HG03558 (cell line): ENCODE measurements at regions not wholly inside any gene's neighbourhood (a gene's known extent, or its start where the extent isn't known, plus 50 kb on each side); places are given as distances from the start of the nearest gene placed in this dataset.
"Not testable (repeated sequence)": the region's sequence is repeated elsewhere in the genome, so short reads cannot be mapped to it uniquely, and the experiment has no call there.

Source experiments
- ATAC-seq: cut with Tn5 transposase; IDR thresholded peaks from one replicate; pipeline ENCODE4 v1.9.1; 2021; ENCODE audit warnings: moderate number of reproducible peaks; ENCODE audit not compliant: unreplicated experiment; ENCODE audit errors: extremely low read depth

DNA sequence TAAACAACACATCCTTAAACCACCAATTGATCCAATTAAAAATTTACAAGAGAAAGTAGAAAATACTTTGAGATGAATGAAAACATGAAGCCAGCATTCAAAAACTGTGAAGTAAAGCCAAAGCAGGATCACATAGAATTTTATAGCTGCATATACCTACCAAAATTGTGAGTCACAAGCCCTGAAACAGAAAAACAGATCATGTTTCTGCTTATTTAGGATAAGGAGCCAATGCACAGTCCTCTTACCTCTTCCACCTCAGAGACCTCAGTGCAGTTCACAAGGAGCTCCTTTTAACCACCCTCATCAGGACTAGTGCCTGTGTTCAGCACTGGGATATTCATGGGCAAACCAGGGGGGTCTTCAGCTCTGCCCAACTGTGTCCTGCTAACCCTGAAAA, 386.7 kb downstream of the TECRL start:
- ATAC-seq = no peak

DNA sequence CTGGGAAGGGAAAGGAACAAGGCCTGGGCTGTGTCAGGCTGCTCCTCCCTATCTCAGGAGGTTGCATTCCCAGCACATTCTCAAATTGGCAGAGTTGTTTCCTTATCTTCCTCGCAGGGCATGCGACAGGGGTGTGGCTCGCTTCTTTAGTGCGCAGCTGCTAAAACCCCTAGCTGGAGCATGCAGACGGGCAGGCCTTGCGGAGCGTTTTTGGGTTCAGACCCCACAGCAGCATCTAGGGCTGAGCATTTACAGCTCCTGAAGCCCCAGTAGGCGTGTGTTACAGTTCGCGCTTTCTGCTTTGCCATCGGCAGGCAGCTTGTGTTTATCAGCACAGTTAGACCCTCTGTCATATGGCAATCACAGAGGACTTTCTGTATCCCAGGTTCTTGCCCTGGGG, 392.4 kb downstream of the TECRL start:
- no peak for ATAC-seq

DNA sequence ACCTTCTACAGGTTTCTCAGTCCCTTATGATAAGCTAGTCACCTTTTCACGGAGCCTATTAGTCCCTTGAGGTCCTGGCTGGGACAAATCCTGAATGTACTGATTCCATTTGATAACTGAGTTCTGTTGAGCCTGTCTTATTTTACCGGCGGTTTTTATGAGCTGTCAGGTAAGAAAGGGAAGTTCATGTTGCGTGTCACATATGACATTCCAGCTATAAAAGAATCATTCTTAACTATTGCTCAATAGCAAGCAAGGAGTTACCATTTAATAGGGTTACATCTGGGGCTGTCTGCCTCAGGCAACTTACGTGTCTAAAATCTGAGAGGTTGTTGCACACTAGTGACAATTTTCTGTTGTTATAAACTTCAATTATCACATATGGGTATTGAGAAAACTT, 394.6 kb downstream of the TECRL start:
- ATAC-seq = no peak

DNA sequence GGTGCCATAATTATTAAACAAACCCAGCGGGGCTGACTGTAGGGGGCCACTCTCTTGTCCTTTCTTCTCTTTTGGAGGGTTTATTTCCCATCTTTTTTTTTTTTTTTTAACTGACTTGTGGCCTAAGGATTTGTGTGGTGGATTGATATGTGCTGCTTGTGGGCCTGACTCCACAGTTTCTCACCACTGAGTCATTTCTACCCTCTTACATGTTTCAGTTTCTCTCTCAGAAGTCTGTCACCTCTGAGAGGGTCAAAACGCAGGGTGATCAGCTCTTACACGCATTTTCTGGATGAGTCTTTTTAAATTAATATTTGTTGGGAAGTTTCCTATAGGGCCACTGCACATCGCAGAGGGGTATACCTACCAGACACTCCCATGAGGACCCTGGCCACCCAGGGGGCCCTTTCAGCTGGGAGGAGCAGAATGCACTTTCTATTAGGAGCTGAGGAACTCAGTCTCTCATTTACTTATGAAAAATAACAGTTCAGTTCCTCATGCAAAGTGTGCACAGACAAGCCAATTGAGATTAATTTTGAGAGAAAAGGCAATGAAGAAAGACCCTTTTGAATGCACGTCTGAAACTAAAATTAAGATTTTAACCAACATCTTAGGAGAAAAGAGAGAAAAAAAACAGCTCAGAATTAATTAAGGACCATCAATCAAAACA, 407.9 kb downstream of the TECRL start:
- no peak for ATAC-seq

DNA sequence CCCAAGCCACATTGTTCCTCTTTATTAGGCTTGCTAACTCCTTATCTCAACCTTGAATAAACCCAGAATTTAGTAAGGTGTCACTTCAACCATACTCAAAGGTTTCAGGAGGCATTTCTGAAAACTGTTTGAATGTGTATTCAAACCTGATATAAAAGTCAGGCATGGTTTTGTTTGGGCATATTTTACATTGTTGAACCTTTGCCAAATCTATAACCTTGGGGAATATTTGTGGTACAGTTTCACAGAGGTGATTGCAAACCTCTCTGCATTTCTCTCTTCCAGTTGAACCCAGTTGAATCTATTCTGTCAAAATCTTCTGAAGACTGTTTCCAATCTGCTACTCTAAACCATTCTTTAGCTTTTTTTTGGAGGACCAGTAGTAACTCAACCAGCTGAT, 409.0 kb downstream of the TECRL start:
- ATAC-seq = no peak

DNA sequence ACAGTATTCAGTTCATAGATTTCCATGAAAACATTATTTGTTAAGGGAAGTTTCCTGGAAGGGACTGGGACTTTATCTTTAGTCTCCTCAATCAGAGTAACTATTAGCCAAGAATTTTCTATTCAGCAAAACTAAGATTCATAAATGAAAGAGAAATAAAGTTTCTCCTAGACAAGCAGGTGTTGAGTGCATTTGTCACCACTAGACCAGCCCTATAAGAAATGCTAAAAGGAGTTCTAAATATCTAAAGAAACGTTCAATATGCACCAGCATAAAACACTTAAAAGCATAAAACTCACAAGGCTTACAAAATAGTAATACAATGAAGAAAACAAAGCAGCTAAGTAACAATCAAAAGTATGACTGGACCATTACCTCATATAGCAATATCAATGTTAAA, 423.0 kb downstream of the TECRL start:
- no peak for ATAC-seq

DNA sequence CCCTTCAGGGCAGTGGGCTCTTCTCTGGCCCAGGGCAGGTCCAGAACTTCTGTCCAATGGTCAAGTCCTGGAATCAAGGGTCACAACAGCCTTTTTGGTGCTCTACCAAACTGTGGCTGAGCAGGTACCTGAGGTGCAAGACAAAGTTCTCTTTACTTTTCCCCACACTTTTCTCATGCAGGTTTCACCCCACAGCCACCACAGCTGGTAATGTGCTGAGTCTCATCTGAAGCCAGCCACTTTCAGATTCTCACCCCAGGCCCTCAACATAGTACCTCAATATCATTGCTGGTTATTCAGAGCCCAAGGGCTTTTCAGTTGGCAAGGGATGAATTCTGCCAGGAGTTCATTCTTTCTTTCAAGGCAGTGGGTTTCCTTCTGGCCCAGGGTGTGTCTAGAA, 426.0 kb downstream of the TECRL start:
- ATAC-seq = no peak

DNA sequence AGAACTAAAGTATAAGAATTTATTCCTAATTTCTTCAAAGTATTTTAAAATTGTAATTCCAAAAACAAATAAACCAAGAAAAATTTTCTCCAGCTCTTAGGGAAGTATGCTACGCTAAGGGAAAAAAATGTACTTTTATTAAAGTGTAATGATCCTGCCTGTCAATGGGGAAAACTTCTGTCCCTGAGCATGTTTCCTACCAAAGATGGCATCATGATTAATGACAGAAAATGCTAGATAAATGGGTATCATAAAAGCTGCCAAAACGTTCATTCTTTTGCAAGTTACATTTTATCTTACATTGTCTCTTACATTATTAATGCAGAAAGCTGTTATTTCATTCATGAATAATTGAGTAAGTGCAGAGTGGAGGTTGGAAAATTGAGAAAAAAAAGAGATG, 443.4 kb downstream of the TECRL start:
- ATAC-seq = no peak

DNA sequence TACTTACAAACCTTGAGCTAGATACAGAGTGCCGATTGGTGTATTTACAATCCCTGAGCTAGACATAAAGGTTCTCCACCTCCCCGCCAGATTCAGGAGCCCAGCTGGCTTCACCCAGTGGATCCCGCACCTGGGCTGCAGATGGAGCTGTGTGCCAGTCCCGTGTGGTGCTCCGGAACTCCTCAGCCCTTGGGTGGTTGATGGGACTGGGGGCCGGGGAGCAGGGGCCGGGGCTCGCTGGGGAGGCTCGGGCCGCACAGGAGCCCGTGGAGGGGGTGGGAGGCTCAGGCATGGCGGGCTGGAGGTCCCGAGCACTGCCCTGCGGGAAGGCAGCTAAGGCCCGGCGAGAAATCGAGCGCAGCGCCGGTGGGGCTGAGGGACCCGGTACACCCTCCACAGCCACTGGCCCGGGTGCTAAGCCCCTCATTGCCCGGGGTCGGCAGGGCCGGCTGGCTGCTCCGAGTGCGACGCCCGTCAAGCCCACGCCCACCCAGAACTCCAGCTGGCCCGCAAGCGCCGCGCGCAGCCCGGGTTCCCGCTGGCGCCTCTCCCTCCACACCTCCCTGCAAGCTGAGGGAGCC, 466.5 kb downstream of the TECRL start:
- ATAC-seq = not testable (repeated sequence)

DNA sequence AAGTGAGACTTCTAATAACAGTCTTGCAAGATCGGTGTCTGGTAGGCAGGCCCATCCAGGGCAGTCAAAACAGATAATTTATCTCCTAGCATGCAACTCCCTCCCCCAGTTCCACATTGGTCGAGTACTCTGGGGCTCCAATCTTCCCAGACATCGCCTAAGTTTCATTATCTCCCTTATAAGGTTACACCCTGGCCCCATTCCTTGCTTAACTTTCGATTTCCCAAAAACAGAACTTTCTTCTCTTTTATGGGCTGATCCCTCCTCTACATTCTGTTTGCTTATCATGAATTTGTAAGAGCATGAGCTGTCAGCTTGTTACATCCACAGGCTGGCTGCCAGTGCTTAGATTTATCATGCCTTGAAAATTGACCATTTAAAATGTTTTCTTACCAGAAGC, 471.3 kb downstream of the TECRL start:
- no peak for ATAC-seq

DNA sequence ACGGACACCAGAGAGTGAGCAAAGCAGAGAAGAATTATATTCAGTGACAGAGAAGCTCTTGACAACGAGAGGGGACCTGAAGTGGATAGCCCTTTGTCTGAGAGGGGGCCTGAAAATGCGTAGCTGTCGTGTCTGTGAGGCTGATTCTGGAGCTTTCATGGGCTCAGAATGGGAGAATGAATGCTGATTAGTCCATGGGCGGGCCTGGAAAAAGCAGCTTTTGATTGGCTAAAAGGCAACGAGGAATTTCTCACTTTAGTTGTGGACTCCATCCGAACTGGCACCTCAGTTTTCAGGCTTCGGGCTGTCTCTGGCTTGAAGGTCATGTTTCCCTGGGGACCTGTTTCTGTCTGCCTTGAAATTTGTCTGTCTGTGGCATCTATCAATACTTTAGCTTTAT, 487.1 kb downstream of the TECRL start:
- ATAC-seq = no peak

DNA sequence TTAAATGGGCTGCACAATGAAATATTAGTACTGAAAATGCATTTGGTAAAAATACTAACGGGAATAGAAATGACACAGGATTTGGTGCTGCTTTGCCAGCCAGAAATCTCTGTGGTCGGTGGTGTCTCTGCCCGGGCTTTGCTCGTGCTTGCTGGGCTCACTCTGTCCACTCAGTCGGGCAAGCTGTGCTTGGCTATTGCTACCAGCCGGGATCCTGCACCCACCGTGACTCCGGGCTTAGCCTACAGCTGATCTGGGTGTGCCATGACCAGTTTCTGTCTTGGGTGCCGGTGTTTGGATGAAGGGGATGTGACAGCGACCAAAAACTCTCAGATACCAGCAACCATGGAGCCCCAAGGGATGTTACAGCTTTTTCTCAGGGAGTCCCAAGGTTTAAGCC, 487.7 kb downstream of the TECRL start:
- no peak for ATAC-seq

DNA sequence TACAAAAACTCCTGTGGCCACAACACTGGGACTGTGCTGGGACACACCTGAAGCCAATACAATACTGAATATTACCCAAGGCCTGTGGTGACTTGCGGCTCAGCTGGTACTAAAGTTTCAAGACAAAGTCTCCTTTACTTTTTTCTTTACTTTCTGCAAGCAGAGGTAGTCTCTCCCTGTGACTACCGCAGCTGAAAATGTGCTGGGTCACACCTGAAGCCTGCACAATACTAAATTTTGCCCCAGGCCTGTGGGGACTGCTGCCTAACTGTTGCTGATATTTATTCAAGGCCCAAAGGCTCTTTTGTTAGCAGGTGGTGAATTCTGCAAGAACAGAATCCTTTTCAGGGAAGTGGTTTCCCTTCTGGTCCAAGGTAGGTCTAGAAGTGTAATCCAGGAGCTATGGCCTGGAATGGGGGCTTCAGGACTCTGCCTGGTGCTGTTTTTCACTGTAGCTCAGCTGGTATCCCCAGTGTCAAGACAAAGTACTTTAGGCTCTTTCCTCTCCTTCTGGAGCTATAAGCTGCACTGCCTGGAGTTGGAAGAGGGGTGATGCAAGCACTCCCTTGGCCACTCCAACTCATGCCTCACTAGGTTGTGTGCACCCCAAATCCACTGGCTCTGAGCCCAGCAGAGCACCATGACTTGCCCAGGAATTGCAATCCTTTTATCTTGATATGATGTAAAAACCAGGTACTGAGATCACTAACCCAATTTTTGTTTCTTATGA, 489.4 kb downstream of the TECRL start:
- ATAC-seq = no peak

DNA sequence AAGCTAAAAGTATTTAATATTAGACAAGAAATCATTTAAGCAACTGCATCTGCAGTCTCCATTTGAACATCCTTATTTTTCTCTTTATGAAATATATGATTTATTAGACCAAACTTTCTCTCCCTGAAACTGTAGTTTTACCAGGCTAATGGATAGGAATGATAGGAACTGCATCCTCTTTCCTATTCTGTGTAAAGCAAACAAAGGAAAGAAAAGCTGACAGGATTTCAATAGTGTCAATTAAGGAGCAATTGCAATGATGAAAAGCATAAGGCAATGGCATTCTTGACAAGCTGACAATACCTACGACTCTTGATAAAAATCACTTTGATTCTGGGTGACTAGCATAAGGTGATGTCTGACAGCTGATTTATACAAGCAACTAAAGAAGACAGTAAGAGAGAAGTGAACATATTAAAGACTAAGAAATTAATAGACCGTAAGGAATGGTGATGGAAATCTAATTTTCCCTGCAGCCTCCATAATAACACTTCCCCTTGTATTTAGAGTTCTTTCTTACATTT, 502.5 kb downstream of the TECRL start:
- ATAC-seq = no peak

DNA sequence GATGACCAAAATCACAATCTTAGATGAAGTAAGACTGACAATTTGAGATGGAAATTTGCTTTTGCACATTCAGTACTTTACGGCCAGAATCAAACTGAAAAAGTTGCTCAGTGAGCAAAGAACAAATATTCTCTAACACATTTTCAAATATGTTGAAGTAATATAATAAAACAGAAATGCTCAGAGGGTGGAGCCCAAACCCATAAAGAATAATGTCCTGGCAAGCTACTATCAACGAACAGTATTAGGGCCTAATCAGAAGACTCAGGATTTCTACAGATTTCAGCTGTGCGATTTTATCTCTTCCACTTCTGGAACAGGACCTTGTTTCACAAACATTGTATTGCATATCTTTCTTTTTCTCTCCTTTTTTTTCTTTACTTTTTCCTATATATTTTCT, 505.0 kb downstream of the TECRL start:
- ATAC-seq = no peak

DNA sequence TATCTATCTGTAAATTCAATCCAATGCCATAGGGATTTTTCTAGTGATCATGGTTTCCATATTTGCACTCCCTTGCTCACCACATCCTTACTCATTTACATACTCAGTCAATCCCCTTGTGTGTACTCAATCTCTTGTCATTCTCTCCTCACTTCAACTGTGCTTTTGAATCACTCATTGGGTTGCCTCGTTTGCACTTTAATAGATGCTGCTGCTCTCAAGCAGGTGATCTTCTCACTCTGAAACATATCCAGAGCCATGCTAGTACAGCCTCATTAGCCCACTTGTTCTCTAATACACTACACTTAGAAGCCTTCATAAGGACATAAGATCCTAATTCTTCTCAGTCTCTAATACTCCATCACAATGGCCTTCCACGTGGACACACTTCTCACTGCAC, 507.9 kb downstream of the TECRL start:
- ATAC-seq = no peak

DNA sequence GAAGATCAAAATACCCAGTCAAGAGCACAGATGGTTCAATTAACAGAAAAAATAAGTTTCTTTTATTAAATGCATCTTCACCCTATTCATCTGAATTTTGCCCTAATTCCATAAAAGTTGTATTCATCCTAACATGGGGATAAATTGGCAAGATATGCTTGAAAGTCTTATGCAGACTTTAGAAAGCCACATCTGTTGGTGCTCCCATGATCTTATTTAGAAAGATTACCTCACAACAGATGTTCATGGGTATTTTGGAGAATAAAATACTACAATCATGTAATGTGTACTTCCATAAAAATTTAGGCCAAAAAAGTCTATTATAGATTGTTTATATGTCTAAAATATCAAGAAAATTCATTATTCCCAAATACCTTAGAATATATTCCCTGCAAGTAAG, 510.3 kb downstream of the TECRL start:
- no peak for ATAC-seq

DNA sequence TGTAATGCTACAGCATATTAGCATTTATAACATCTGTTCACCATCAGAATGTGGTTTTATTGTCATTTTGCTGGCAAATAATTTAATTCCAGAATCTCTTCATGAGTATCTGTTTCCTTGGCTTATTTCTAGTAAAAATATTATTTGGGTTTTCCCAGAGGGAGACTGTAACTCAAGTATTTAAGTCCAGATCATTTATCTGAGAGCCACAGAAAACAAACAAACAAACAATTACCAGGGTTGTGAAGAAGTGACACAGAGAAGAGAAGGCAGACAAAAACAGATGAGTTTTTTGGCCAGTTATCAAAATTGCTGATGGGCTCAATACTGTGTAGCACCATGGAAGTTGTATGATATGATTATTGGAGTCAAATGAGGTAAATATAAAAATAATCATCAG, 515.1 kb downstream of the TECRL start:
- ATAC-seq = no peak

DNA sequence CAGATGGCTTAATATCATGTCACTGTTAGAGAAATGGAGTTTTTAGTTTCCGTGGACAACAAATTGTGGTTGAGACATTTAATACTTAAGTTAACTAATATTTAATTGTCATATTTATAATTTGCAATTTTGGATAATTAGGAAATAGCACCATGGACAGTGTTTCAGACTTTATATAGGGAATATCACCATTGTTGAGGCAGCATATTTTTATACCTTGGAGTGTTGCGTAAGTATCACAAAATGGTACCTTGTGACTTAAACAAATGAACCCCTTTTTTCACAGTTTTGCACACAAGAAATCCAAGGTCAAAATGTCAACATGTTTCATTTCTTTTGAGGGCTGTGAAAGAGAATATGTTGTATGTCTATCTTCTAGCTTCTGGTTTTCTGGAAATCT, 539.9 kb downstream of the TECRL start:
- no peak for ATAC-seq

DNA sequence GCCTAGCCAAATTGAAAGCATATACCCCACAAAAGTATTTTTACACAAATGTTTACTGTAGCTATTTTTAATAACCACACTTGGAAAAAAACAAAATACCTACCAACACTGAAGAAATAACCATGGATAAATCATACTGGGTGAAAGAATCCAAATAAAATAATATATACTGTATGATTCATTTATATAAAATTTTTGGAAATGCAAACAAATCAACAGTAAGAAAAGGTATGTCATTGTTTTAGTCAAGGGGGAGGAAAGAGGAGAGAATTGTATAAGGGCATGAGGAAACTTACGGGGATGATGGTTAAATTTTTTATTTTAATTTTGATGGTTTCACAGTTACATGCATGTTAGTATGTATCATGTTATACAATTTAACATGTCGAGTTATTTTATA, 557.8 kb downstream of the TECRL start:
- ATAC-seq = no peak

DNA sequence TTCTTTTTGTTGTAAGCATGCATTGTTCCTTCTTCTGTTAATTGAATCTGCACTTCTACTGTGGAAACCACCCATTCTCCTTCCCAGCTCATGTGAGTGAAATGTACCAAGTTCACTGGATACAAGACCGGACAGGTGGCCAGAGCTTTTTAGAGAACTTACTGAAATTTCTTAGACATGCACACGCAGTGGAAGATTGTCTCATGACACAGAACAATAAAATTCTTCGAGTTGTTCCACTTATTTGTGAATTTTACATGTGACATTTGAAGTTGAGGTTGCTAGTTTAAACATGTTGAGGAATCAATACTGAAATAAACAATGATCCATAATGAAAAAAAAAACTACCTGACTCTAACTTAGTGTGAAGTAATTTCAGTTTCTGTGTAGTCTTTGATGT, 568.0 kb downstream of the TECRL start:
- no peak for ATAC-seq
